ENCODE measurements at regions not wholly inside any gene's neighbourhood (a gene's known extent, or its start where the extent isn't known, plus 50 kb on each side); places are given as distances from the start of the nearest gene placed in this dataset.

GRCh38 chr5:125798307-125798706 lies 624.9 kb upstream of the GRAMD2B start:
- no peak for ATAC-seq (replicated peaks in 1 of 2)
- no peak overlapping the region for H3K27ac Mint-ChIP-seq
- H3K9me3 Mint-ChIP-seq: peaks cover 13 to 15% of the 10 kb centered on the region in 2 donors
- H3K27me3 Mint-ChIP-seq (ENCODE audit: low read depth): no peaks in the 10 kb centered on the region
- no peak overlapping the region for H3K4me3 Mint-ChIP-seq
- no peak for DNase-seq
- no peaks in the 10 kb centered on the region for H3K36me3 Mint-ChIP-seq (ENCODE audit: insufficient read depth in 2 of 2)
- H3K4me1 Mint-ChIP-seq (ENCODE audit: low read depth): no peaks in the 10 kb centered on the region

- Mint-ChIP-seq H3K27me3 (ENCODE audit: low read depth) (no peaks in the 10 kb centered on the region), H3K4me3 (no peak overlapping the region), H3K27ac (no peak overlapping the region), H3K9me3 (no peaks in the 10 kb centered on the region), H3K36me3 (ENCODE audit: insufficient read depth in 2 of 2) (no peaks in the 10 kb centered on the region), H3K4me1 (ENCODE audit: low read depth) (no peaks in the 10 kb centered on the region)
- DNase-seq (no peak), ATAC-seq (replicated peaks in 1 of 2) (no peak)
Measured at GRCh38 chr5:125812651-125813050, 610.6 kb upstream of the GRAMD2B start.

- Mint-ChIP-seq H3K4me1 (ENCODE audit: low read depth) (no peaks in the 10 kb centered on the region), H3K36me3 (ENCODE audit: insufficient read depth in 2 of 2) (no peaks in the 10 kb centered on the region), H3K4me3 (no peak overlapping the region), H3K27me3 (ENCODE audit: low read depth) (no peaks in the 10 kb centered on the region), H3K27ac (no peak overlapping the region), H3K9me3 (no peaks in the 10 kb centered on the region)
- ATAC-seq (replicated peaks in 1 of 2) (no peak), DNase-seq (no peak)
Measured at GRCh38 chr5:125813221-125813974, 609.8 kb upstream of the GRAMD2B start.

GRCh38 chr5:125814119-125814518 lies 609.1 kb upstream of the GRAMD2B start:
- H3K27ac Mint-ChIP-seq: no peak overlapping the region
- H3K9me3 Mint-ChIP-seq: no peaks in the 10 kb centered on the region
- no peaks in the 10 kb centered on the region for H3K4me1 Mint-ChIP-seq (ENCODE audit: low read depth)
- DNase-seq: no peak
- no peaks in the 10 kb centered on the region for H3K27me3 Mint-ChIP-seq (ENCODE audit: low read depth)
- no peak for ATAC-seq (replicated peaks in 1 of 2)
- no peaks in the 10 kb centered on the region for H3K36me3 Mint-ChIP-seq (ENCODE audit: insufficient read depth in 2 of 2)
- no peak overlapping the region for H3K4me3 Mint-ChIP-seq

- H3K4me1 Mint-ChIP-seq (ENCODE audit: low read depth): no peaks in the 10 kb centered on the region
- no peaks in the 10 kb centered on the region for H3K27me3 Mint-ChIP-seq (ENCODE audit: low read depth)
- no peak for ATAC-seq (replicated peaks in 1 of 2)
- peaks cover 3 to 7% of the 10 kb centered on the region in 2 donors for H3K9me3 Mint-ChIP-seq
- H3K27ac Mint-ChIP-seq: no peak overlapping the region
- H3K4me3 Mint-ChIP-seq: no peak overlapping the region
- H3K36me3 Mint-ChIP-seq (ENCODE audit: insufficient read depth in 2 of 2): no peaks in the 10 kb centered on the region
- no peak for DNase-seq
Measured at GRCh38 chr5:125823572-125823971, 599.6 kb upstream of the GRAMD2B start.

- Mint-ChIP-seq H3K9me3 (peaks cover 7 to 13% of the 10 kb centered on the region in 2 donors), H3K27me3 (ENCODE audit: low read depth) (no peaks in the 10 kb centered on the region), H3K4me1 (ENCODE audit: low read depth) (no peaks in the 10 kb centered on the region), H3K36me3 (ENCODE audit: insufficient read depth in 2 of 2) (no peaks in the 10 kb centered on the region), H3K4me3 (no peak overlapping the region), H3K27ac (no peak overlapping the region)
- DNase-seq: no peak
- no peak for ATAC-seq (replicated peaks in 1 of 2)
Measured at GRCh38 chr5:125826214-125826613, 597.0 kb upstream of the GRAMD2B start.

- no peak overlapping the region for H3K4me3 Mint-ChIP-seq
- H3K27ac Mint-ChIP-seq: no peak overlapping the region
- ATAC-seq (replicated peaks in 1 of 2) (no peak), DNase-seq (no peak)
- H3K27me3 Mint-ChIP-seq (ENCODE audit: low read depth): no peaks in the 10 kb centered on the region
- H3K4me1 Mint-ChIP-seq (ENCODE audit: low read depth): no peaks in the 10 kb centered on the region
- H3K9me3 Mint-ChIP-seq: peaks cover 7 to 13% of the 10 kb centered on the region in 2 donors
- no peaks in the 10 kb centered on the region for H3K36me3 Mint-ChIP-seq (ENCODE audit: insufficient read depth in 2 of 2)
Measured at GRCh38 chr5:125829349-125829748, 593.9 kb upstream of the GRAMD2B start.

GRCh38 chr5:125833398-125833797 lies 589.8 kb upstream of the GRAMD2B start:
- no peak for ATAC-seq (replicated peaks in 1 of 2)
- Mint-ChIP-seq H3K4me3 (no peak overlapping the region), H3K36me3 (ENCODE audit: insufficient read depth in 2 of 2) (no peaks in the 10 kb centered on the region), H3K27ac (no peak overlapping the region), H3K27me3 (ENCODE audit: low read depth) (no peaks in the 10 kb centered on the region), H3K4me1 (ENCODE audit: low read depth) (no peaks in the 10 kb centered on the region), H3K9me3 (peaks cover 4 to 6% of the 10 kb centered on the region in 2 donors)
- no peak for DNase-seq

GRCh38 chr5:125834438-125835115 lies 588.6 kb upstream of the GRAMD2B start:
- H3K36me3 Mint-ChIP-seq (ENCODE audit: insufficient read depth in 2 of 2): no peaks in the 10 kb centered on the region
- no peaks in the 10 kb centered on the region for H3K27me3 Mint-ChIP-seq (ENCODE audit: low read depth)
- peaks cover 4 to 6% of the 10 kb centered on the region in 2 donors for H3K9me3 Mint-ChIP-seq
- H3K4me3 Mint-ChIP-seq: no peak overlapping the region
- no peak overlapping the region for H3K27ac Mint-ChIP-seq
- ATAC-seq (replicated peaks in 1 of 2) (no peak), DNase-seq (no peak)
- H3K4me1 Mint-ChIP-seq (ENCODE audit: low read depth): no peaks in the 10 kb centered on the region

GRCh38 chr5:125835293-125836172 lies 587.7 kb upstream of the GRAMD2B start:
- Mint-ChIP-seq H3K36me3 (ENCODE audit: insufficient read depth in 2 of 2) (no peaks in the 10 kb centered on the region), H3K27ac (no peak overlapping the region), H3K4me3 (no peak overlapping the region), H3K27me3 (ENCODE audit: low read depth) (no peaks in the 10 kb centered on the region), H3K4me1 (ENCODE audit: low read depth) (no peaks in the 10 kb centered on the region), H3K9me3 (peaks cover 0 to under 1% of the 10 kb centered on the region in 2 donors)
- no peak for ATAC-seq (replicated peaks in 1 of 2)
- DNase-seq: no peak

GRCh38 chr5:125836256-125836655 lies 587.0 kb upstream of the GRAMD2B start:
- H3K27me3 Mint-ChIP-seq (ENCODE audit: low read depth): no peaks in the 10 kb centered on the region
- no peak overlapping the region for H3K4me3 Mint-ChIP-seq
- no peaks in the 10 kb centered on the region for H3K4me1 Mint-ChIP-seq (ENCODE audit: low read depth)
- H3K36me3 Mint-ChIP-seq (ENCODE audit: insufficient read depth in 2 of 2): no peaks in the 10 kb centered on the region
- H3K27ac Mint-ChIP-seq: no peak overlapping the region
- ATAC-seq (replicated peaks in 1 of 2): no peak
- no peak for DNase-seq
- peaks cover 0 to 2% of the 10 kb centered on the region in 2 donors for H3K9me3 Mint-ChIP-seq

GRCh38 chr5:125837866-125838265 lies 585.3 kb upstream of the GRAMD2B start:
- Mint-ChIP-seq H3K4me1 (ENCODE audit: low read depth) (no peaks in the 10 kb centered on the region), H3K27ac (no peak overlapping the region), H3K9me3 (peaks cover 5% of the 10 kb centered on the region in 2 donors), H3K36me3 (ENCODE audit: insufficient read depth in 2 of 2) (peaks cover 0 to 4% of the 10 kb centered on the region in 2 donors), H3K4me3 (no peak overlapping the region), H3K27me3 (ENCODE audit: low read depth) (no peaks in the 10 kb centered on the region)
- DNase-seq (no peak), ATAC-seq (replicated peaks in 1 of 2) (no peak)

- DNase-seq: no peak
- H3K9me3 Mint-ChIP-seq: peaks cover 2 to 9% of the 10 kb centered on the region in 2 donors
- H3K27ac Mint-ChIP-seq: no peak overlapping the region
- H3K4me1 Mint-ChIP-seq (ENCODE audit: low read depth): no peaks in the 10 kb centered on the region
- no peak overlapping the region for H3K4me3 Mint-ChIP-seq
- no peak for ATAC-seq (replicated peaks in 1 of 2)
- H3K27me3 Mint-ChIP-seq (ENCODE audit: low read depth): no peaks in the 10 kb centered on the region
- no peaks in the 10 kb centered on the region for H3K36me3 Mint-ChIP-seq (ENCODE audit: insufficient read depth in 2 of 2)
Measured at GRCh38 chr5:125847561-125847960, 575.6 kb upstream of the GRAMD2B start.
